Lung (tissue), 11 donors: ENCODE measurements at regions not wholly inside any gene's neighbourhood (a gene's known extent, or its start where the extent isn't known, plus 50 kb on each side); places are given as distances from the start of the nearest gene placed in this dataset.

ENCODE experiments used
- ATAC-seq: fragments of 200-7000 bp; cut with Tn5 transposase; one replicate; pipeline ENCODE4 v1.9.1; 2020; ENCODE audit warnings: moderate number of reproducible peaks; ENCODE audit not compliant: insufficient read depth, low FRiP score
- DNase-seq, 3 donors: peaks; one replicate each; pipeline ENCODE4 v3.0.0-alpha.2; 2013 to 2017
- H3K27ac ChIP-seq, 2 donors: one replicate each; pipeline ENCODE4 v1.5.1; 2013; ENCODE audit warnings: mild to moderate bottlenecking in 2 of 2, moderate library complexity in 2 of 2, control low read depth in 1 of 2, inconsistent platforms in 1 of 2, low read depth in 1 of 2, low read length in 1 of 2
- H3K27me3 ChIP-seq, 3 donors: one replicate each; pipeline ENCODE4 v1.5.1; 2013; ENCODE audit warnings: low read length in 2 of 3; ENCODE audit not compliant: control insufficient read depth in 3 of 3, insufficient read depth in 3 of 3
- H3K36me3 ChIP-seq, 4 donors: one replicate each; pipeline ENCODE4 v1.5.1; 2013; ENCODE audit warnings: low read length in 4 of 4, mild to moderate bottlenecking in 1 of 4, moderate library complexity in 1 of 4; ENCODE audit not compliant: control insufficient read depth in 4 of 4, insufficient read depth in 4 of 4
- H3K4me1 ChIP-seq, 5 donors: one replicate each; pipeline ENCODE4 v1.5.1; 2013; ENCODE audit warnings: low read length in 5 of 5, mild to moderate bottlenecking in 2 of 5, moderate library complexity in 1 of 5; ENCODE audit not compliant: control insufficient read depth in 5 of 5, insufficient read depth in 5 of 5
- H3K4me3 ChIP-seq: one replicate; pipeline ENCODE4 v1.5.1; 2013; ENCODE audit warnings: mild to moderate bottlenecking, control low read depth, moderate library complexity
- H3K9ac ChIP-seq, 2 donors: one replicate each; pipeline ENCODE4 v1.5.1; 2013; ENCODE audit warnings: low read length in 2 of 2, control low read depth in 1 of 2; ENCODE audit not compliant: insufficient read depth in 1 of 2
- H3K9me3 ChIP-seq, 4 donors: one replicate each; pipeline ENCODE4 v1.5.1; 2013; ENCODE audit warnings: low read length in 3 of 4, mild to moderate bottlenecking in 1 of 4, moderate library complexity in 1 of 4; ENCODE audit not compliant: control insufficient read depth in 4 of 4, insufficient read depth in 3 of 4
- CTCF ChIP-seq: IDR thresholded peaks from 2 replicates; pipeline ENCODE4 v1.5.1; 2012; ENCODE audit warnings: mild to moderate bottlenecking; ENCODE audit errors: control extremely low read depth, extremely low read depth
- WGBS, 2 donors: extraction: QIAGEN DNeasy Blood & Tissue Kit; methylation state at CpG; one replicate each; pipeline ENCODE4 v1.1.7; 2013; 5-methylcytosine and 5-hydroxymethylcytosine counted together
- donor health status: control.
- donor health status: control.
- donor health status: Bipolar disorder and iron deficiency.
- donor health status: healthy.
- donor health status: DM: yes; HTN: yes; CAD: no.

GRCh38 chr13:73696713-73697112 lies 437.5 kb downstream of the KLF12 start:
- Histone ChIP-seq H3K36me3 (peaks cover 0 to 17% (median 9%) of the 10 kb centered on the region in 4 donors), H3K27ac (no peak overlapping the region), H3K9ac (no peak overlapping the region), H3K27me3 (no peaks in the 10 kb centered on the region), H3K4me1 (peaks cover 0 to 5% (median 0%) of the 10 kb centered on the region in 5 donors), H3K9me3 (peaks cover 0 to 2% (median 0%) of the 10 kb centered on the region in 4 donors), H3K4me3 (no peak overlapping the region)
- DNase-seq (no peak), ATAC-seq (no peak)
- TF ChIP-seq CTCF: no peak
- 98% methylated on average over 3 of the region's 3 CpGs for WGBS, 2 donors

- peaks cover 0 to 2% (median 0%) of the 10 kb centered on the region in 4 donors for H3K9me3 ChIP-seq
- 92 to 93% methylated on average over 2 of the region's 2 CpGs for WGBS, 2 donors
- H3K4me3 ChIP-seq: no peak overlapping the region
- H3K27ac ChIP-seq: no peak overlapping the region
- H3K4me1 ChIP-seq: peaks cover 0 to 5% (median 0%) of the 10 kb centered on the region in 5 donors
- TF ChIP-seq CTCF: no peak
- peaks cover 0 to 17% (median 9%) of the 10 kb centered on the region in 4 donors for H3K36me3 ChIP-seq
- H3K9ac ChIP-seq: no peak overlapping the region
- DNase-seq (no peak), ATAC-seq (no peak)
- H3K27me3 ChIP-seq: no peaks in the 10 kb centered on the region
These were observed 437.9 kb downstream of the KLF12 start for GRCh38 chr13:73696271-73696670.

DNA sequence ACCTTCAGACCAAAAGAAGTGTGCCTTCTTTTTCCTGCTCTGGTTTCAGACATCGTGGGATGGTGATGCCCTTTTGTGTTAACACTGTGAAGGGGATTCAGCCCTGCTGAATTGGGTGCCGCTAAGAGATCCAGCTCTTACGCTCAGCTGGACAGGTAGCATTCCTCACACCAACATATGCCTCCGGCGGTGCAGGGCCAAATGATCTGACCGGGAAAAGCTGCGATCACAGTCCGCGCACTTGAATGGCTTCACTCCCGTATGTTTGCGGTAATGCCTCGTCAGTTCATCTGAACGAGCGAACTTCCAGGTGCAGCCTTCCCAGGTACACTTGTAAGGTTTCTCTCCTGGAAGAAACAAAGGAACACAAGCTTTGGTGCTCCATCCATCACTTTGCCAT lies 438.9 kb downstream of the KLF12 start:
- Histone ChIP-seq H3K9ac (no peak overlapping the region), H3K4me3 (no peak overlapping the region), H3K9me3 (peaks cover 0 to 2% (median 0%) of the 10 kb centered on the region in 4 donors), H3K4me1 (peaks cover 0 to 5% (median 0%) of the 10 kb centered on the region in 5 donors), H3K27ac (no peak overlapping the region), H3K36me3 (peaks cover 0 to 17% (median 9%) of the 10 kb centered on the region in 4 donors), H3K27me3 (no peaks in the 10 kb centered on the region)
- ATAC-seq: no peak
- 97% methylated on average over 14 of the region's 14 CpGs for WGBS, 2 donors
- DNase-seq: no peak
- no peak for TF ChIP-seq CTCF

DNA sequence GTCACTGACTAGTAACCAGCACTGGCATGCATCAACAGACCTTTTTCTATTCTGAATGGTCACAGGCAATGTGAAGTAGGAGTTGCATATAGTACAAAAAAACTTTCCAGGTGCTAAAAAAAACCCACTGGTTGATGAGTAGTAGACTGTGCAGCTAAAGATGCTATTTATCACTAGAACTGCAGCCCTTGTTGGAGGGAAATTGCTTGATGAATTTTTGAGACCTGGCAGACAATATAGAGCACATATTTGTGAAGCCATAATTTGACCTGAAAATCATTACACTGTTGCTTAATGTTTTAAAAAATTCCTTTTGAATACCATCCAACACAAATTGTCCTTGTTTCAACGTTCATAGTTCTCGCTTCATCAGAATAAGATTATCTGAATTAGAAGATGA lies 441.0 kb downstream of the KLF12 start:
- H3K9me3 ChIP-seq: peaks cover 0 to 2% (median 0%) of the 10 kb centered on the region in 4 donors
- ATAC-seq: no peak
- no peak overlapping the region for H3K4me3 ChIP-seq
- no peak overlapping the region for H3K9ac ChIP-seq
- H3K27me3 ChIP-seq: no peaks in the 10 kb centered on the region
- 82 to 89% methylated on average over 2 of the region's 2 CpGs for WGBS, 2 donors
- H3K36me3 ChIP-seq: peaks cover 0 to 17% (median 9%) of the 10 kb centered on the region in 4 donors
- TF ChIP-seq CTCF: no peak
- peaks cover 0 to 5% (median 0%) of the 10 kb centered on the region in 5 donors for H3K4me1 ChIP-seq
- H3K27ac ChIP-seq: no peak overlapping the region
- DNase-seq: peak in 2 of 3 donors; percentile 19 to 20
